DMS114 treated with DMSO at 0.1 percent for 48 hours (cell line): ENCODE measurements at regions not wholly inside any gene's neighbourhood (a gene's known extent, or its start where the extent isn't known, plus 50 kb on each side); places are given as distances from the start of the nearest gene placed in this dataset.

Source experiments
- DNase-seq: peaks from one replicate; lab custom pipeline; 2025; ENCODE audit not compliant: unreplicated experiment; lab: John Stamatoyannopoulos, UW

DNA sequence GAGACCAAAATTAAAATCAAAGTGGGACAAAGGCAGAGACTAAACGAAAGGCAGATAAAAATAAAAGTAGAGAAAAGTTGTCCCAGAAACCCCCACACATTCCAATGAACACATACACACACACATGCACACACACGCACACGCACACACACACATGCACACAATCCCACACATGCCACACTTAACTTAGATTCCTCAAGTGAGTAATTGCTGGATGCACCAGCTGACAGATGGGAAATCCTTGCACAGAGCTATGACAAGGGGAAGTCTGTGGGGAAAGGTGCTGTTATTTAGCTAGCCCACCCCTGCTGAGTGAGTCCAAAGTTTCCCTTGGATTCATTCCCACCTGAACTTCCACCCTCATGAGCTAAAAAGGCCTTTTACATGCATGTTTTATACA, 233.9 kb downstream of the RAB28 start:
- no peak for DNase-seq

DNA sequence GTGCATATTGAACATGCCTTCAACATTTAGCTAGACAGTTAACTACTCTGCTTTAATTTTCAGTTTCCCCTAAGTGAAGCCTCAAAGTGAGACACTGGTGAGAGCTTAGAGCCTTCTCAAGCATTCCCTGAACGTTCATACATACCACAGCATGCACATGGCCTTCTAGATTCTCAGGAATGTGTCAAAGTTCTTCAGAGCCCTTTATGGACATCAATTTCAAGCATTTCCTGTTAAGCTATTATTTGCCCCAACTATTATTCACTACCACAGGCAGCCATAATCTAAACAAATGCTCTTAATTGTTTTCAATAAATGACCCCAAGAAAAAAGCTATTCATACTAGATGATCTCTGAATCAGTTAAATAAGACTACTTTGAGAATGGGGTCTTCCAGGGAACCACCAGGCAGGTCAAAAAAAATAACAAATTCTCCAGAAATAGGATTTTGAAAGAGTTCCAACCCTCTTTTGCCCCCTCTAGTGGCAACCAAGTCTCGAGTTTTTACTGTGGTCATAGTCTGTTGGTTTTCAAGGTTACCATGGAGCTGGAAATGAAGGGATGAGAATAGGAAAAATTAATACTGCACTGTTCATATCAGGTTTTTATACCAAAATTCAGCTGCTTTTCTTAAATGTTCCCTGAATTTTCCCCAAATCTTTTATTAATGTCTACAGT, 235.4 kb downstream of the RAB28 start:
- no peak for DNase-seq

DNA sequence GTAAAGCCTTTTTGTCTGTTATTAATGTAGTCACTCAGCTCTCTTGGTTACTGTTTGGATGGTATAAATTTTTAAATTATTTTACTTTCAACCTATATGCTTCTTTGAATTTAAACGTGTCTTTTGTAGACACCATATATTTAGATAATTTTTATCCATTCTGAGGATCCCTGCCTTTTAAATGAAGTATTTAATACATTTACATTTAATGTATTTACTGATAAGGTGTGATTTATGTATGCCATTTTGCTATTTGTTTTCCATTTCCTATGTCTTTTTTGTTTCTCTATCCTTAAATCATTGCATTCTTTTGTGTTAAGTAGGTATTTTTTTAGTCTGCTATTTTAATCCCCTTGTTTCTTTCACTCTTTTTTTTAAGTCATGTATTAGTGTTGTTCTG, 238.0 kb downstream of the RAB28 start:
- no peak for DNase-seq

DNA sequence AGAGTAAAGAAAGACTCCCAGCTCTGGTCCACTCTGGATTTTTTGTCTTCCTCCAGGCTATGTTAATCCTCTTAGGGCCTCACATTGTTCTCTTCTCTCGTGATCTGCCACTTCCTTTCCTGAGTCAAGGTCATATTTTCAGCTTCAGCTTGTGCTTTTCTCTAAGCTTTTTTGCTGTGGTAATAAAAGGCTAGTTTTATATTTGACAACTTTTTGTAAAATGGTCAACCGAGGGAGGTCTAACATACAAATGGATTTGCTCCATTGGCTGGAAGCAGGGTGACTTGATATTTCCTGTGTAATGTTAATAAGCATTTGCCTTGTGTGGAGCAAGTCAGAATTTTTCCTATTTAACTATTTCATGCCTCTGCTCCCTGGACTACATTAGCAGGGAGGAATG, 239.7 kb downstream of the RAB28 start:
- no peak for DNase-seq

DNA sequence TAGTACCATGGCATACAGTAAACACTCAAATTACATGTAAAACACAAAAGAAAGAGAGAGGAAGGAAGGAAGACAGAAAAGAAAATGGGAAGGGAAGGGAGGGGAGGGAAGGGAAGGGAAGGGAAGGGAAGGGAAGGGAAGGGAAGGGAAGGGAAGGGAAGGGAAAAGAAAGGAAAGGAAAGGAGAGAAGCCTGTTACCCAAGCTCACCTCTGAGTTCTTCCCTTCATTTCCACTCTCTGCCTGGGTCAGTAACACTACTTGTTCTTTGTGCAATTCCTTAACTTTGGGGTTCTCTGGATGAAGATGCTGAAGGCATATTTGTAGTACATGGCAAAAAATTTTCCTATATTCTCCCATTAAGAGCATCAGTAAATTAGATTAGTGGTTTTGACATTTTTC, 241.0 kb downstream of the RAB28 start:
- no peak for DNase-seq

DNA sequence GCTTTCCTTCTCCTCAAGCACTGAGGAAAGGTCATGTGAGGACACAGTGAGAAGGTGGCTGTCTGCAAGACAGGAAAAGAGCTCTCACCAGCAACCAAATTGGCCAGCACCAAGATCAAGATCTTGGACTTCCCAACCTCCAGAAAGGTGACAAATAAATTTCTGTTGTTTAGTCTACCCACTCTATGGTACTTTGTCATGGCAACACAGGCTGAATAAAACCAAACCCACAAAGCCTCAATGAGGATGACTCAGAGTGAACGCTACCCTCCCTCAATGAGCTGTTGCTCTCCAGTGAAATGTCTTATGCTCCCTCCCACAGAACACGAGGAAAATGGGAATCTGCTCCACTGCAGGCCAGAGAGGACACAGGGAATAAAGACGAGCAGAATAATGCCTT, 244.1 kb downstream of the RAB28 start:
- no peak for DNase-seq

DNA sequence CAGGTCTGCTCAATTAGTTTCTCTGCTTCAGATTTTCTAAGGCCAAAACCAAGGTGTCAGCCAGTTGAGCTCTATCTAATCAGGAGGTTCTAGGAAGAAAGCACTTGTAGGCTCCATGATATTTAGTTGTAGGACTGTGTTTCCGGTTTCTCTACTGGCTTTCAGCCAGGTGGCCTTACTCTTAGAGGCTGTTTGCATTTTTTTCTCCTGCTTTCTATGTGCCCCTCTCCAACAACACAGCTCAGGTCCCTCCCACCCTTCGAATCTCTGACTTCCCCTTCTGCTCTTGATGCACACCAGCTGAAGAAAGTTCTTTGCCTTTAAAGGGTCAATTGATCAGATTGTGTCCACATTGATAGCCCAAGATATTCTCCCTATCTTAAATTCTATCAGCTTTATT, 245.2 kb downstream of the RAB28 start:
- no peak for DNase-seq

DNA sequence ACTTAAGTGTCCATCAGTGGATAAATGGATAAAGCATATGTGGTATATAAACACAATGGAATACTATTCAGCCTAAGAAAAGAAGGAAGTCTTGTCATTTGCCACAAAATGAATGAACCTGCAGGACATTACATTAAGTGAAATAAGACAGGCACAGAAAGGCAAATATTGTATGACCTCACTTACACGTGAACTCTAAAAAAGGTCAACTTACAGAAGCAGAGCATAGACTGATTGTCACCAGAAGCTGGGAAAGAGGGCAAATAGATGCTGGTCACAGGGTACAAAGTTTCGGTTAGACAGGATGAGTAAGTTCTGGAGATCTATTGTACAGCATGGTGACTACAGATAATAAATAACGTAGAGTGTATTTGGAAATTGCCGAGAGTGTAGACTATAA, 247.7 kb downstream of the RAB28 start:
- DNase-seq = no peak

DNA sequence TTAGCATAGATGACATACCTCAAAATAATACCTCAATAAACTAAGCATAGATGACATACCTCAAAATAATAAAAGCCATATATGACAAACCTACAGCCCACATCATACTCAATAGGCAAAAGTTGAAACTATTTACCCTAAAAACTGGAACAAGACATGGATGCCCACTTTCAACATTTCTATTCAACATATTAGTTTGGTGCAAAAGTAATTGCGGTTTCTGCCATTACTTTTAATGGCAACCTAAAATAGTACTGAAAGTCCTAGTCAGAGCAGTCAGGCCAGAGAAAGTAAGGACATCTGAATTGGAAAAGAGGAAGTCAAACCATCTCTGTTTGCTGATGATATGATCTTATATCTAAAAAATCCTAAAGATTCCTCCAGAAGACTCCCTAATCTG, 250.4 kb downstream of the RAB28 start:
- no peak for DNase-seq

DNA sequence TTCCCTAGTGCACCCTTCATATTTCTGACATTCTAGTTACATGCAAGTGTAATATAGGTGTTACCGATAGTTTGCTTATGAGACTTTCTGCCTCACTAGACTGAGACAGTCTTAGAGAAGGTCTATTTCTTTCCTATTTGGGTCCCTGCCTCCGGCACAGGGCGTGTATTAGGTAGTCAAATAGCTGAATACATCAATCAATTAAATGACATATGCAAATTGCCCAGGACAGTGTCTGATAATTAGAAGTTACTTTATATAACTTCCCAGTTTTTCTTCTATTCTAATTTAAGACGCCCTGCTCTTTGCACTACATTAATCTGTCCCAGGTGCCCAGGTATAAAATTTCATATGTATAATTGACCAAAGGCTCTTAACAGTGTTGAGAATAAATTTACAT, 264.2 kb downstream of the RAB28 start:
- DNase-seq = no peak

DNA sequence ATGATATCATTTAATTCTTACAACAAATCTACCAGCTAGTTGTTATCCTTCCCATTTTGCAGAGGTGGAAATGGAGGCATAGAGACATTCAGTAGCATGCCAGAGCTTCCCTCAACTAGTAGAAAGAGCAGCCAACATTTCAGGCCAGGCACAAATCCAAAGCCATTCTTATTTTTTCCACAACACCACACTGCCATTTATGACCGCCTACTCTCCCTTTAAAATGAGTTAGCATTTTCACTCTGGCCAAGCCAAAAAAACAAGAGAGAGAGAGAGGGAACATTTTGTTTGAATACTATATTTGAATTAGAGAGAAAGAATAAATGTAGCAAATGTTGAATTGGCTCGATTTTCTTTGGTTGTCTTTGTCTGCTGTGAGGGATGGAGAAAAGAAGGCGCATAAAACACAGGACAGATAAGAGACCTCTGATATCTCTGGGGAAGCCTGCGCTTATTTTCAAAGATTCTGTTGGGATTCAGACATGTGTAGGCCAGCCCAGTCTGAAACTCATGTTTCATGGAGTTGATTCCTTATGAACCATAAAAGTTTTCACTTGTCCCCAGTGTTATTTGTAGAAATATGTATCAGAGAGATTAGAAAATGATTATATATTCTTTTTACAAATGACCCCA, 265.7 kb downstream of the RAB28 start:
- DNase-seq = no peak

DNA sequence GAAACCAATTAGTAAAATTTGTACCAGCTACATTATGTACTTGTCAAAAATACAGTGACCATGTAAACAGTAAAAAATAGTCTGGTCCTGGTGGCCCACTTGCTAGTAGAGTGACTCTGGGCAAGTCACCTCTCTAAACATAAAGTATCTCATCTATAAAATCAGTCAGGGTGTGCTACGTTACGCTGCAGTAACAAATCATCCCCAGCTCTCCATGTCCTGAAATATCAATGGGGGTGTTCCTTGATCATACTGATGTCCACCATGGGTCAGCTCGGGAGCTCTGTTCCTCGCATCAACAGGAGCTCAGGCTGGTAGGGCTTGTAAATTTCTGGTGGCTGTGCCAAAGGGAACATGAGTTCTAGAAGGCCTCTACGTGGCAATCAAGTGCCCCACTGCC, 268.6 kb downstream of the RAB28 start:
- no peak for DNase-seq

DNA sequence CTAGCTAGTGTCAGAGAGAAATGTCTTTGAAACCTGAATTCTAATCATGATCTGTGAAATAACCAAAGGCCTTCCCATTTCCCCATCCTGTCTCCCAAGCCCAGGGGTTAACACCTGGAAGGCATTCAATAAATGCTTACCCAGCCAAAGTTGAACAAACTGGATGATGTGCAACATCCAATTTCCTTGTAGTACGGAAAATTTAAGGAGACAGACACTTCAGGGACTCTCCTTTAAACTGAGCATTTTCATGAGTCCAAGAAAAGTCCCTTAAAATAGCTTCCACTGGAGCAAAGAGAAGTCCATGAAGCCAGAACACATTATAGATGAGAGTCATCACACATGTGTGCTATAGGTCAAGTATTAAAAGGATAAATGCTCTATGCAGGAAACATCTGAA, 271.2 kb downstream of the RAB28 start:
- DNase-seq = no peak

DNA sequence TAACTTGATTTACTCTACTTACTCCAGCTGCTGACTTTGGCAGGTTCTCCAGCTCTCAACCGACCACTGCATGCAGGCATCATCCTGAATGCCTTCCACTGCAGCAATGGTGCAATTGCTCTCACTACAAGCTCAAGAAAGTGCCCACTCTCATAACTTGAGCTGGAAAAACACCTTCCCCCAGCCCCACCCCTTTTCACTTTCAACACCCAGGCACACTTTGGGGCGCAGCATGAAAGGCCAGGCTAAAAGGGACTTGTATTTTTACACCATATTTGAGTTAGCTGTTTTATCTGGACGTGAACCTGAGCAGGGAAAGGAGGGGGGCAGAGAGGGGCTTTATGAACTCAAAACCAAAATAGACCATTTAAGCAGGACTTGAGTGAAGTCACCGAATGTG, 274.5 kb downstream of the RAB28 start:
- DNase-seq = no peak

DNA sequence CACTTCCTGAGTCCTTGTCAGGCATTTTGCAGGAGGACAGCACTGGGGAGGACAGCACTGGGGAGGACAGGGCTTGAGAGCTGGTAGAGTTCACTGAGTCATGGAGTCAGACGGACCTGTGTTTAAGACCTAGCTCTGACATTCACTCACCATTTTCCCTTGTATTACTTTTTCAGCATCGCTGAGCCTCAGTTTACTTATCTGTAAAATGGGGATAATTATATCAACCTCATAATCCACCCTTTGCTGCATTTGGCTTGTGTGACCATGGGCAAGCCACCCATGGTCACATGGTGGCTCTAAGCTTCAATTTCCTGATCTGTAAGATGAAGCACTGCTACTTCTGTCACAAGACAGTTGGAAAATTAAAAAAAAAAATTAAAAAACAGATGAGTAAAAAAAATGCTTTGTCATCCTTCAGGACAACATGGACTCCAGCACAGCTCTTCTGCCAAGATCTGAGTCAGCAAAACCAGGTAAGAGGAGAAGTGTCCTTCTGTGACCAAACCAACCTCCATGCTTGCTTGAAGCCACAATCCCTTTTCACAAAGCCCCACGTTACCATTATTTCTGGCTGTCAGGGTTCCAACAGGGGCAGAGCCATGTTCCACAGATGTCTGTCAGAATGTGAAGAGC, 275.5 kb downstream of the RAB28 start:
- no peak for DNase-seq

DNA sequence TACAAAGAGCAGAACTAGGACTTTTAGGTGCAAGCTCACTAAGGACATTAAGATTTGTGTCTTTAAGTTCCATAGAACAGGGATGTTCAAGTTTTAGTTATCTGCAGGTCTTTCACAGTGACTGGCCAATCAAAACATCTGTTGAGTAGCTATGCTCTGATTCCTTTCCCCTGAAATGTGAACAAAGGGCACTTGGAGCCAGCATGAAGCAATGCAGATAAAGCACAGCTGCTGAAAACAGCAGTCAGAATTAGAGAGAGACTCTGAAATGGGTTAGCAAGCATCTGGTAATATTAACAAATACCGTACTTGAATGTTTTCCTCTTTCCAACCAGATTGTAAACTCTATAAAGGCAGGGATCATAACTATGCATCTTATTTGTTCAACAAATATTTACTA, 276.9 kb downstream of the RAB28 start:
- no peak for DNase-seq

DNA sequence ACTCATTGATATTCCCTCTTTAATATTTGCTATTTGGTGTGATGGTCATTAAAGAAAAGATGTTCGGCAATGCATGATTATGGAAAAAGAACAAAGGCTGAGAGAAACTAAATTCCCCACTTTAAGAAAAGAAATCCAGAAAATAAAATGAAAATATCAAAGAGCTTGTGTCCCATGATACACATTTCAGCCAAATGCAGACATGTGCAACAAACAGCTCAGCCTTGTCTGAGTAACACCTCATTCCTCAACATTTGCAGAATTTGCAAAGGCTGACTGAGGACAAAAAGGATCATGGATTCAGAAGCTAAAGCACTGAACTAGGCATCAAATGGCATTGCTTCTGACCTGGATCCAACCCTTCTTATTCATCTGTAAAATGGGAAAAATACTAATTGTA, 281.0 kb downstream of the RAB28 start:
- DNase-seq = no peak

DNA sequence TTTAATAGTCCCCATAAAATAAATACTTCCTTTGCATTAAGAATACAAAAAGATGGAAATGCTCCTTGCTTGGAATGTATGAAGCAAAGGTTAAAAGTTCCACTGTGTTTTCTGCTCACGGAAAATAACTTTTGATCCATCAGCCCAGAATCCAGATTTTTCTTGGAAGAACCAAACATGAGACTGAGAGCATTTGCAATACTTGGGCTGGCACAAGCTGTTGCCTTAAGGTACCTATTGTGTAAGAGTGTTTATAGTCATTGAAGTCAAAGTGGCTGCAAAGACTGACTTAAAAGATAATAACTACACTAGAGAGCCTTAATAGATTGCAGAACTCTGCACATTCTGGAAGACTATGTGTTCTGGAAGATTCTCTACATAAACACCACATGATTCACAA, 281.4 kb downstream of the RAB28 start:
- DNase-seq = no peak

DNA sequence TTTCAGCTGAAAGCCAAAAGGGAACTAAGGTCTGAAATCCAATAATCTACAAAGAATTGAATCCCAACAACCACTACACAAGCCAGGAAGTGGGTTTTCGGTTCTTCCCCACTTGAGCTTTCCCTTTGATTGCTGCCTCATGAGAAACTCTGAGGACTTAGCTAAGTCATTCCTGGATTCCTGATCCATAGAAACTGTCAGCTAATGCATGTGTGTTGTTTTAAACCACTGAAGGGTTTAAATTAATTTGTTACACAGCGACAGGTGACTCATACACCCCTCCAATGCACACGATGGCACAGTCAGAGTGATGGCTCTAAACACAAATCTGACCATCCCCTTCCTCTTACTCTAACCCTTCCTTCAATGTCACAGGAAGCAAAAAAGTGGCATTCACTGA, 282.9 kb downstream of the RAB28 start:
- no peak for DNase-seq

DNA sequence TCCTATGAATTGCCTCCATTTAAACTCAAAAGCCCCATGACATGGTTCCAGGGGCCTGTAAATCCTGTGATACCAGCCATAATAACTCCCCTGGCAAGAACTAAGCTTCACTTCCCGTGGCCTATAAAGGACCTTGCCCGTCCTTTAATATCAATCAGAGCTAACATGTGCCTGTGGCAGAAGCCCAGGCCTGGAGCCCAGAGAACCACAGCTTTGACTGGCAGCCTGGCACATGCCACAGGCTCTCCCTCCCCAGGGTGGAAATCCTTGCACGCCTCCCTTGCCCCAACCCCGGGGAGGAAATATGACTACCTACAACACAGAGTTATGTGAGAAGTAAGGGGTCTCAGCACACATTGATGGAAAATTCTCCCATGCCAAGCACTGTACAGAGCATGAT, 287.4 kb downstream of the RAB28 start:
- no peak for DNase-seq

DNA sequence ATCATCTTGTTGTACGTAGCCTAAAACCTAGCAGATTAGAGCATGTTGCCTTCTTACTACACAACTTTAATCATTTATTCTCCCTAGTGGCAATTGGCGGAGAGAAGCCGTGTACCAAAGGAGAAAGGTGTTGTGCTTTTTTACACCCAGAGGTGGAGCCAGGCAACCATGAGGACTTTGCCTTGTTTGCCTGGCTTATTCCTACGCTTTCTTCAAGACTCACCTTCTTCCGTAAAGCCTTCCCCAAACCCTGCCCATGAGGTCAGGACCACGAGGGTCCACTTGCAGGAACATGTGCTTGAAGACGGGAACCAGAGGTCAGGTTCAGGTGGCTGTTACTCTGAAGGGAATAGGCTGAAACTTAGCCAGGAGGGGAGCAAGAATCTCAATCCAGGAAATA, 290.5 kb downstream of the RAB28 start:
- DNase-seq = no peak

DNA sequence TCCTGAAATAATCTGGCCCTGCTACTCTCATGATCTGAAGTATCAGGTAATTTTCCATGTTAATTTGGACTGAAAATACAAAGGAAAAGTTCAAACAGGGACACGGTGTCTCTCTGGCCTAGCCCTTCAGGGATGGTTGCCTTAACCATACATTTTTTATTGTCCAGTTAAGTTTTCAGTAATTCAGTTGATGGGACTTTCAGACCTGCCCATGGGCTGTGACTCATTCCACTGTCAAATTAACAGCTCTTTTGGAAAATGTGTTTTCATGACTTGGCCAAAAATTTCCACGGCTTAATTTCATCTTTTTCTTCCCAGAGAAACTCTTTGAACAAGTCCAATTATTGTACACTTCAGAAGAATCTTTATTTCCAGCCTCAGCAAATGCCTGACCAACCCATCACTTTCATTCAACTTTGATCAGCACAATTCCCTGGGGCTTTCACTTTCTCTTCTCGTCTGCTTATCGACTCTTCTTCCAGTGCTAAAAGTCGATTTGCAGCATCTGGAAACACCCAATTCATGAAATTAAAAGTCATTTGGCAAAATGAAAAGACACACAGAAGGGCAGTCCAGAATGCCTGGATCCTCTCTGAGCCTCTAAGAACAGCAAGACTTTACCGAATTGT, 293.9 kb downstream of the RAB28 start:
- no peak for DNase-seq
